Left renal cortex interstitium (tissue), 4 donors: ENCODE measurements at regions not wholly inside any gene's neighbourhood (a gene's known extent, or its start where the extent isn't known, plus 50 kb on each side); places are given as distances from the start of the nearest gene placed in this dataset.

Experiments used
- DNase-seq, 4 donors: peaks; one replicate each; pipeline ENCODE4 v3.0.0-alpha.2; 2013; ENCODE audit warnings: low read depth in 4 of 4, low spot score in 2 of 4, missing footprints in 1 of 4

- DNase-seq: no peak
Measured at GRCh38 chr5:60209146-60209840, 315.8 kb upstream of the PDE4D start.

DNA sequence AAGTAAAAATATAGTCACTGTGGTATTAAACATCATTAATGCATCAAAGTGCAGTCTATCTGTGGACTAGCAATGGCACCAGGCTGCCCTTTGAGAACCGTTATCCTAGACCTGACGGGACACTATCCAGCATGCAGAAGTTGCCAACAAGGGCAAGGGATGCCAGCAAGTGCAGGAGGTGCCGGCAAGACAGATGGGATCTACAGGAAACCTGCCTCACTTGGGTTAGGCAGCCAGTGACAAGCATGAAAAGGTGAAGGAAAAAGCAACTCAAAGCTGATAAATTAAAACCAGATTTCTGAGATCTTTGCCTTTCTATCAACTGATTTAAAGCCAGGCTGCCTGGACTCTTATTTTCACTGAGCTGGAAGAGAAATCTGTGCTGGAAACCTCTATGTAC is 315.2 kb upstream of the PDE4D start:
- DNase-seq: no peak

GRCh38 chr5:60207040-60207439 is 313.5 kb upstream of the PDE4D start:
- DNase-seq: no peak

GRCh38 chr5:60206234-60206633 is 312.7 kb upstream of the PDE4D start:
- no peak for DNase-seq

DNA sequence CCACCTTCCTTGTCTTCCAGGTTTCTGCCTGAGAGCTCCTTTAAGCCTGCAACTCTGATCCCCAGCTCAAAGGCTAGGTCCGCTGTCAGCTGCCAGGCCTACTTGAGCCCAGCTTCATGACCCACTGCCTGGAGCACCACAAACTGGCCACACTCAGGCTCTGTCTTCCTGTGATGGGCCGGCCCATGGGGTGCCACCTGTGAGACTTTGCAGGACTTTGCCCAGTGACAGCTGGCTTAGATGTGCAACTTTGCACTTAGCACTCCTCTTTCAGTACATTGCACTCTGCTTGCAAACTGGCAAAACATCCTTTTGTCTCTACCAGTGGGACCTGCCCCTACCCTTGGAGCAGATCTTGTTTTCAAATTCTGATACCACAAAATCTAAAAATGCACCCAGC is 311.5 kb upstream of the PDE4D start:
- no peak for DNase-seq

DNA sequence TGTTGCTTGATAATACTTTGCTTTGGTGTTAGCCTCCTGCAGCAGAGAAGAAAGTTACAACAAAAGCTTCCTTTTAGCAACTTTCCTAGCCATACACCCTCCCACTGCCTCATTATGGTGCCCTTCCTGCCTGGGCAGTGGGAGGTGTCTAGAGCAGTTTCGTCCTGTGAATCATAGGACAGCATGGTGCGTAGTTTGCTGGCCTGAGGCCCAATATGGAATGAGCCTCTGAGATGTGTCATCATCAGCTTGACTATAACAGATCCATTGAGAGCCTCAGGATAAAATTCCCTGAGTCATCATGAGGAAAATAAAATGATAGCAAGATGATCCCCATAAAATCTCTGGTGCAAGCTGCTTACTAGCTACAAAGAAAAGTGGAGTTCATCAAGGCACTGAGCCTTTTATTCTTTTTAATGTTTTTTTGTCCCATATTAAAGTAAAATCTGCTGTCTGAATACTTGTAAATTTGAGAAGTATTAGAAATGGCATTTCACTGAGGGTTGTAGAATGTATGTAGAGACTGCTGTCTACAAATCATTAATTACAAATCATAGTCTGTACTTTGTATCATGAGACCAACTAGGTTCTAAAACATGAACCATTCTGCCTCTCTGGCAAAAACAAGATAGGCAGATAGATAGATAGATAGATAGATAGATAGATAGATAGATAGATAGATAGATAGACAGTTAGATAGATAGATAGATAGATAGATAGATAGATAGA is 303.0 kb upstream of the PDE4D start:
- DNase-seq: no peak

DNA sequence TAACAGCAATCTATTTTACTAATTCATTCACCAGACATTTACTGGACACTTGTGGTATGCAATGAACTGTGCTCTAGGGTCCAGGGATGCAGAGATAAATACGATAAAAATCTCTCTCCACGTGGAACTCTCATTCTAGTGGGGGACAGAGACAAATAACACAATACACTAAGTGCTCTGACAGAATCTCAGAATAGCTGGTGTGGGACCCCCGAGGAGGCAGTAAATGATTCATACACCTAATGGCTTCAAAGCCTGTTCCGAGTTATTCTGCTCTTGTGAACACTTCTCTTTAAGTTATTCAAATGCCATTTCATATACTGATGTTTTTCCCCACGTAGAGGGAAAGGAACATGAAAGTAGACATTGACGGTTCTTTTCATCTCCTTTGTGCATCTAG is 302.0 kb upstream of the PDE4D start:
- no peak for DNase-seq

DNA sequence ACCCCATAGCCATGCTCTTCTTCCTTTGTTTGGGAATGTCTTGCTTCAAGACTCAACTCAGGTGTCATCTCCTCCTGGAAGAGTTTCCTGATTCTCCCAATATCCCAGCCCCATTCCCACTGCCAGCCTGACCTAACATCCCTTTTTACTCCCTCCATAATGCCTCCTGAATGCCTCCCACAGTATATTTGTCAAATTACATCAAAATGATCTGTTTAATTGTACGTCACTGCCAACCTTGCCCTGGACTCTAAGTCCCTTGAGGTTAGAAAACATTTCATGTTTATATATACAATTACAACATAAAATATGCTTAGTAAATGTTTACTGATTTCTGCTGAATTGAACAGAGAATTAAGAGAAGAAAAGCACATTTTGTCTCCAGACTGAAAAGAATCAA is 301.6 kb upstream of the PDE4D start:
- no peak for DNase-seq

GRCh38 chr5:60185231-60186099 is 291.9 kb upstream of the PDE4D start:
- DNase-seq: peak in 1 of 4 donors; percentile 13

DNA sequence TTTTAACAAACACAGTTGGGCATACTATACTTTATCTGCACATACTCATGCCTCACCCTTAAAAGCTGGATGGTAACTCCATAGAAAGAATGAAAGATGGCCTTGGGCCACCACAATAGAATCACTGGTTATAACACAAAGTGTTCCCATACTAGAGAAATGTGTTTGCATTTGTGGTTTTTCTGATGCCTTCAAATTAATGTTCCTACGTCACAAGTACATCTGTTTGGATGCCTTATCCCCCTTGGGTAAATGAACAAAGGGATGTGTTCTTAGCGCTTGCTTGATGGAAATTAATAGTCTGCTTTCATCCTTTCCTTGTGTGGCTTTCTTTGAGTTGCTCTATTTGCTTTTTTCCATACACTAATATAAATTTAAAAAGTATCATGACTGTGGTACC is 291.1 kb upstream of the PDE4D start:
- no peak for DNase-seq

- no peak for DNase-seq
Measured at GRCh38 chr5:60183881-60184280, 290.4 kb upstream of the PDE4D start.

DNA sequence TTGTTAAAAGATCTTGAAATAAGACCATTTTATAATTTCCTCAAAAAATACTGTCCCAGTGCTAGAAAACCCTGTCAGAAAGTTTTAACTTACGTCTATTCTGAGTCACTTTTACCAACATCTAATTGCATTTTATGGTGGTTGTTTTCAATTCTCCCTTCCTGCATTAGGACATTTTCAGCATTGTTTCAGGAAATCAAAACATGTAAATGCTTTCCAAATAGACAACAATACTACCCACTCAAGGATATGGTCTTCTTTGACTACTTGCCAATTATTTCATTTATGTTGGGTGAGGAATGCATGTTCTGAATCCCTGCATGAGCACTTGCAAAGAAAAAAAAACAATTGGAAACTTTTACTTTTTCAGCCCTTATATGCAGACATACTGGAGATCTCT is 284.6 kb upstream of the PDE4D start:
- DNase-seq: no peak

- no peak for DNase-seq
Measured at GRCh38 chr5:60177596-60177995, 284.1 kb upstream of the PDE4D start.

GRCh38 chr5:60173667-60174066 is 280.1 kb upstream of the PDE4D start:
- no peak for DNase-seq

GRCh38 chr5:60163762-60164161 is 270.2 kb upstream of the PDE4D start:
- no peak for DNase-seq

DNA sequence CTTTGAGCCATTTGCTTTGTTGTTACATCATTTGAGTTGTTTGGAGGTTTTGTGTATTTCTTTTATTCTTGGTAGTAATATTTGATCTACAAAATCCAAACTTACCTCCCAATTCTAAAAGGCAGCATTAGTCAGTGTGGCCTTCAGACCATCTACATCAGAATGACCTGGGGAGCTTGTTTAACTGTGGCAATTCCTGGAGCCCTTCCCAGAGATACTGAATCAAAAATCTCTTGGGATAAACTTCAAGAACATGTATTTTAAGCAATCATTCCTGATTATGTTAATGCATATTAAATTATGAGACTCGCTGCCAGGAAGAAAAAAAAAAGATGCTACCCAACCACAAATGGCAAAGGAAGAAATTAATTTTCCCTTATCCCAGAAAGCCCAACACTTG is 268.9 kb upstream of the PDE4D start:
- DNase-seq: no peak

GRCh38 chr5:60161340-60161934 is 267.9 kb upstream of the PDE4D start:
- DNase-seq: no peak

DNA sequence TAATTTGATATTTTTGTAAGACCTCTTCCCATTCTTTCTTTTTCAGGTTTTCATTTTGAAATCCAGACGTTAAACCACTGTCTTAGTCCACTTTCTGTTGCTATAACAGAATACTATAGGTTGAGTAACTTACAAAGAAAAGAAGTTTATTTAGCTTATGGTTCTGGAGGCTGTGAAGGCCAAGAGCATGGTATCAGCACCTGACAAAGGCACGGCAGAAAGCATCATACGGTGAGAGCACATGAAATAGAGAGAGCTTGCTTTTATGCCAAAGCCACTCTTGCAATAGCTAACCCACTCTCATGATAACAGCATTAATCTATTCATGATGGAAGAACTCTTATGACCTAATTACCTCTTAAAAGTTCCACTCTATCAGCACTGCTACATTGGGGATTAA is 255.6 kb upstream of the PDE4D start:
- no peak for DNase-seq

- DNase-seq: no peak
Measured at GRCh38 chr5:60148366-60148765, 254.8 kb upstream of the PDE4D start.

DNA sequence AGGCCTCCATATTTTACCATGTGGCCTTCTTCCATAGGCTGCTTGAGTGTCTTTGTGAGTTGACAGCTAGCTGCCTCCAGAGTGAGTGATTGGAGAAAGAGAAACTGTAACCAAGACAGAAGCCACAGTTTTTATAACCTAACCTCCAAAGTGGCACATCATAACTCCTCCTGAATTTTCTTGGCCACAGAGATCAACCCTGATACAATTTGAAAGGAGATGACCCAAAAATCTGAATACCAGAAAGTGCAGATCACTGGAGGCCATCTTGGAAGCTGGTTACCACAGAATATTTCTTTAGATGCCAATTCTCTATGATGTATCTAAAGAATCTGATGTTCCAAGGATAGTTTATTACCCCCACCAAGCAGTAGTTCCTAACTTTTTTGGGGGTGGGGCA is 254.3 kb upstream of the PDE4D start:
- DNase-seq: no peak

DNA sequence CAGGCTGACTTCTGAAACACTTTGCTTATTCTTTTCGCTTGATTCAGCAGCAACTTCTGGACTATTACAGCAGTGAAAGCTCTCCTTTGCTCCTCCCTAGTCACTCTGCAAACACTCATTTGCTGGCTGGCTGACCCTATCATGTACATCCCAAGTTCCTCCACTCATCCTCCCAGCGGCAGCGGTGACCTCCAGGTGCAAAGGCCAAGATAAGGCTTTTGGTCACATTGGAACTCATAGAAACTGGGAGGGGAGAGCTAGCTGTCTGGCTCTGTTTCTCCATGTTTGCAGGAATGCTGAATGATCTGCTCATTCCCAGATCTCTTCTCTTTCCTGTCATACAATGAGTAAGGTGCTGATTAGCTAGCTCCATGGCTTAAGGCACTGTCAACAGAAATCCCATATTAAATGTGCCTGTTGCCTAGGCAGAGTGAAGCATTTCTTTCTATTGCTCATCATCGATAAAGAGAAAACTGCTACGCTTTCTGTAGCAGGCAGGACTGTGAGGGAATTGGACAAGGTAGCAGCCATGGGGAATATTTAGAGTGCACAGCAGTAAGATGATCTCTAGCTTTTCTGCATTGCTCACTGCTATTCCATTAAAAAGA is 250.5 kb upstream of the PDE4D start:
- DNase-seq: no peak
